ENCODE measurements at regions not wholly inside any gene's neighbourhood (a gene's known extent, or its start where the extent isn't known, plus 50 kb on each side); places are given as distances from the start of the nearest gene placed in this dataset.

DNA sequence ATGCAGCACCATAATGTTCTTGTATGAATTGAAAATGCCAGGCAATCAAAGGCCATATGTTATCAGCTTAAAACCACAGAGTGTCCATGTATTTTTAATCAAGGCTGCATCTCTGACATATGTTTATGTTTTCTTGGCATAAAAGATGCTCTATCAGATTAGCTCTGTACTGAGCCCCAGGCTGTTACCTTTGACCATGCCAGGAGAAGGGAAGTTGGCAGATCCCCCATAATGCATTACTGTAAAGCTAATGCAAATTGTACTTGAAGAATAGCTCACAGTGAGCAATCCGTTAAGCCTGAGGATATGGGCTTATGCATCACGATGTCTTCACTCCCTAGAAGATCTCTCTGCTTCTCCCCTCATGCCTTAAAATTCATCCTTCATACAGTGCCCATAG, 414.4 kb downstream of the BRINP1 start:
- Histone ChIP-seq H3K36me3 (ENCODE audit: insufficient read depth, low read length) (no peaks in the 10 kb centered on the region), H3K9me3 (ENCODE audit: low read length) (no peaks in the 10 kb centered on the region), H4K20me1 (ENCODE audit: insufficient read depth, low read length) (no peaks in the 10 kb centered on the region), H2AFZ (ENCODE audit: low read length) (no peak overlapping the region), H3K9me2 (ENCODE audit: low read depth, low read length) (no peaks in the 10 kb centered on the region), H3K4me3 (ENCODE audit: low read depth, low read length, poor library complexity, severe bottlenecking) (no peak overlapping the region), H3K27ac (ENCODE audit: low read depth, low read length, poor library complexity, severe bottlenecking) (no peak overlapping the region), H3F3A (ENCODE audit: insufficient read depth, low read length) (no peaks in the 10 kb centered on the region), H3K4me2 (ENCODE audit: low read length) (no peak overlapping the region), H3K79me2 (ENCODE audit: insufficient read depth, low read length) (no peaks in the 10 kb centered on the region), H3K27me3 (ENCODE audit: insufficient read depth, low read length) (no peaks in the 10 kb centered on the region), H3K9ac (ENCODE audit: low read length) (no peak overlapping the region), H3K4me1 (ENCODE audit: insufficient read depth, low read length, severe bottlenecking) (no peaks in the 10 kb centered on the region)
- no peak for TF ChIP-seq CTCF (IDR thresholded peaks at IDR 0.05; ENCODE audit: low read length)
- no peak for TF ChIP-seq EZH2 (IDR thresholded peaks at IDR 0.05; ENCODE audit: borderline replicate concordance, low read length)

GRCh38 chr9:118957585-118957984, 411.6 kb downstream of the BRINP1 start:
- no peaks in the 10 kb centered on the region for H3K36me3 ChIP-seq (ENCODE audit: insufficient read depth, low read length)
- H3K27ac ChIP-seq (ENCODE audit: low read depth, low read length, poor library complexity, severe bottlenecking): no peak overlapping the region
- H3K4me1 ChIP-seq (ENCODE audit: insufficient read depth, low read length, severe bottlenecking): no peaks in the 10 kb centered on the region
- TF ChIP-seq EZH2 (IDR thresholded peaks at IDR 0.05; ENCODE audit: borderline replicate concordance, low read length): no peak
- TF ChIP-seq CTCF (IDR thresholded peaks at IDR 0.05; ENCODE audit: low read length): no peak
- no peaks in the 10 kb centered on the region for H3K9me2 ChIP-seq (ENCODE audit: low read depth, low read length)
- no peaks in the 10 kb centered on the region for H4K20me1 ChIP-seq (ENCODE audit: insufficient read depth, low read length)
- H3K27me3 ChIP-seq (ENCODE audit: insufficient read depth, low read length): no peaks in the 10 kb centered on the region
- no peaks in the 10 kb centered on the region for H3F3A ChIP-seq (ENCODE audit: insufficient read depth, low read length)
- no peak overlapping the region for H3K4me3 ChIP-seq (ENCODE audit: low read depth, low read length, poor library complexity, severe bottlenecking)
- H3K79me2 ChIP-seq (ENCODE audit: insufficient read depth, low read length): no peaks in the 10 kb centered on the region
- H3K9ac ChIP-seq (ENCODE audit: low read length): no peak overlapping the region
- no peak overlapping the region for H3K4me2 ChIP-seq (ENCODE audit: low read length)
- no peak overlapping the region for H2AFZ ChIP-seq (ENCODE audit: low read length)
- H3K9me3 ChIP-seq (ENCODE audit: low read length): no peaks in the 10 kb centered on the region

DNA sequence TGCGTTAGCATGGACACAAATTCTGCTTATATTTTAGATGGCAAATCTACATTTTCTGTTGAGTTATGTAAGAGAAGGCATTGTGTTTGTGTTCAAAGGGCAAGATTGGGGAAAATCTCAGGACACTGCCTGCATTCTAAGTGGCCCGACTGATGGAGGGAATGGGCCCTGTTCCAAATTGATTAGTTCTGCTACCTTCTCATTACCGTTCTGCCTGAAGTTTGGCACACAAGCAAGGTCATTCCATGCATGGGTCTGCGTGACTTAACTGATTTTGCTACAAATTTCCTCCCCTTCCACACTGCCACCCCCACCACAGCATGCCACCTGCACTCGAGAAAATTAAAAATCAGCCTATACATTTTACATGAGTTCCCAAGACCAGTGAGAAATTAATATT, 409.9 kb downstream of the BRINP1 start:
- no peak overlapping the region for H3K4me3 ChIP-seq (ENCODE audit: low read depth, low read length, poor library complexity, severe bottlenecking)
- no peaks in the 10 kb centered on the region for H3F3A ChIP-seq (ENCODE audit: insufficient read depth, low read length)
- no peaks in the 10 kb centered on the region for H3K27me3 ChIP-seq (ENCODE audit: insufficient read depth, low read length)
- no peak overlapping the region for H3K27ac ChIP-seq (ENCODE audit: low read depth, low read length, poor library complexity, severe bottlenecking)
- no peaks in the 10 kb centered on the region for H3K36me3 ChIP-seq (ENCODE audit: insufficient read depth, low read length)
- H3K9me2 ChIP-seq (ENCODE audit: low read depth, low read length): no peaks in the 10 kb centered on the region
- H3K9ac ChIP-seq (ENCODE audit: low read length): no peak overlapping the region
- TF ChIP-seq EZH2 (IDR thresholded peaks at IDR 0.05; ENCODE audit: borderline replicate concordance, low read length) (no peak), CTCF (IDR thresholded peaks at IDR 0.05; ENCODE audit: low read length) (no peak)
- no peaks in the 10 kb centered on the region for H3K79me2 ChIP-seq (ENCODE audit: insufficient read depth, low read length)
- no peak overlapping the region for H2AFZ ChIP-seq (ENCODE audit: low read length)
- no peaks in the 10 kb centered on the region for H3K4me1 ChIP-seq (ENCODE audit: insufficient read depth, low read length, severe bottlenecking)
- no peaks in the 10 kb centered on the region for H4K20me1 ChIP-seq (ENCODE audit: insufficient read depth, low read length)
- no peaks in the 10 kb centered on the region for H3K9me3 ChIP-seq (ENCODE audit: low read length)
- no peak overlapping the region for H3K4me2 ChIP-seq (ENCODE audit: low read length)

All from OCI-LY1 (cell line).